Left ventricle myocardium inferior (tissue), 1 donor: ENCODE measurements at regions not wholly inside any gene's neighbourhood (a gene's known extent, or its start where the extent isn't known, plus 50 kb on each side); places are given as distances from the start of the nearest gene placed in this dataset.

ENCODE experiments used
- DNase-seq: peaks from one replicate; pipeline ENCODE4 v3.0.0-alpha.2; 2020
- H3K27ac ChIP-seq: fragments of 200-600 bp; replicated peaks from 2 replicates; pipeline ENCODE4 v1.8.0; 2021
- H3K27me3 ChIP-seq: fragments of 200-600 bp; 2 replicates; pipeline ENCODE4 v1.8.0; 2021; ENCODE audit warnings: low read depth
- H3K36me3 ChIP-seq: fragments of 200-600 bp; 2 replicates; pipeline ENCODE4 v1.8.0; 2021
- H3K4me1 ChIP-seq: fragments of 200-600 bp; 2 replicates; pipeline ENCODE4 v1.8.0; 2021
- H3K4me3 ChIP-seq: fragments of 200-600 bp; 2 replicates; pipeline ENCODE4 v1.8.0; 2021; ENCODE audit warnings: mild to moderate bottlenecking, moderate library complexity
- H3K9me3 ChIP-seq: fragments of 200-600 bp; replicated peaks from 2 replicates; pipeline ENCODE4 v1.8.0; 2021
- intact Hi-C: fragments of 100-400 bp; cut with micrococcal nuclease; formaldehyde crosslinking; loops from one replicate; pipeline ENCODE4 v1.11.0; 2022
- TF ChIP-seq, protein P1 (sequence below): fragments of 200-600 bp; IDR thresholded peaks from 2 replicates; pipeline ENCODE4 v1.8.0; 2021; ENCODE audit warnings: antibody characterized with exemption, mild to moderate bottlenecking, borderline replicate concordance
- donor health status: DM: no; HTN: yes; CAD: no; lungs with severe emphysema.

DNA sequence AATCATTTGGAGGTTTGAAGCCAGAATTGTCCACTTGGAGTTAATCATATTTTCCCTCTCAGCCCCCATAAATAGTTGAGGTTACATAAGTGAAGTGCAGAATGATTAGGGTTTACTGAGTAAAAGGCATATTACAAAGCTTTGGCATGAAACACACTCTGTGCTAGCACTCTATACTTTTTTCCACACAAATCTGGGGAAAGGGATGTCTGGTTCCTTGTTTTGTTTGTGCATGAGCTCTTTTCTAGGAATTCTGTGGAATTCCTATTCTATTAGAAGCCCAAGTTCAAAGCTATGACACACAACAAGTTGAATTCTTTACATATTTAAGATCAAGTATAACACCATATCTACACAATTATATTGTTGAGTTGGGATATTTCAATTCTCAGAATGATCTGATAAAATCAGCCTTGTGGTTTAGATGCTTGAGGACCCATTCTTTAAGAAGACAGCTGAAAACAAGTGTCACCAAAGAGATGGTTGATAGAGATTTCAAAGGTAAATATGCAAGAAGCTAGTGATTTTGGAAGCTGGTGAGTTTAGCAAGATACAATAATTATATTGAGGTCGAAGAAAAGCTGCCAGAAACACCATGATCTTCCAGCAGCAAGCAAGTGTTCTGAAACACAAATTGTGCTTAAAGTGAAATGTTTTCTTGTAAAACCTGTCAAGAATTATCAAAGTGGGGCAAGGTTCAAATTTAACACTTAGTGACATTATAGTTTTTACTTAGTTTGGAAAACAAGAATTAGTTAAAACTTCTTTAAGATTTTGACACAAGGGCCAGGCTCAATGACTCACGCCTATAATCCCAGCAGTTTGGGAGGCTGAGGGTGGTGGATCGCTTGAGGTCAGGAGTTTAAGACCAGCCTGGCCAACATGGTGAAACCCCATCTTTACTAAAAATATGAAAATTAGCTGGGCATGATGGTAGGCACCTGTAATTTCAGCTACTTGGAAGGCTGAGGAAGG is 122.6 kb downstream of the INHBA start:
- H3K9me3 ChIP-seq, result no peaks in the 10 kb centered on the region
- intact Hi-C loops, result no loop called here
- TF ChIP-seq, protein P1, sequence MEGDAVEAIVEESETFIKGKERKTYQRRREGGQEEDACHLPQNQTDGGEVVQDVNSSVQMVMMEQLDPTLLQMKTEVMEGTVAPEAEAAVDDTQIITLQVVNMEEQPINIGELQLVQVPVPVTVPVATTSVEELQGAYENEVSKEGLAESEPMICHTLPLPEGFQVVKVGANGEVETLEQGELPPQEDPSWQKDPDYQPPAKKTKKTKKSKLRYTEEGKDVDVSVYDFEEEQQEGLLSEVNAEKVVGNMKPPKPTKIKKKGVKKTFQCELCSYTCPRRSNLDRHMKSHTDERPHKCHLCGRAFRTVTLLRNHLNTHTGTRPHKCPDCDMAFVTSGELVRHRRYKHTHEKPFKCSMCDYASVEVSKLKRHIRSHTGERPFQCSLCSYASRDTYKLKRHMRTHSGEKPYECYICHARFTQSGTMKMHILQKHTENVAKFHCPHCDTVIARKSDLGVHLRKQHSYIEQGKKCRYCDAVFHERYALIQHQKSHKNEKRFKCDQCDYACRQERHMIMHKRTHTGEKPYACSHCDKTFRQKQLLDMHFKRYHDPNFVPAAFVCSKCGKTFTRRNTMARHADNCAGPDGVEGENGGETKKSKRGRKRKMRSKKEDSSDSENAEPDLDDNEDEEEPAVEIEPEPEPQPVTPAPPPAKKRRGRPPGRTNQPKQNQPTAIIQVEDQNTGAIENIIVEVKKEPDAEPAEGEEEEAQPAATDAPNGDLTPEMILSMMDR, result no peak
- no peaks in the 10 kb centered on the region for H3K27me3 ChIP-seq
- no peak overlapping the region for H3K27ac ChIP-seq
- H3K4me3 ChIP-seq, result no peak overlapping the region
- no peak for DNase-seq
- no peaks in the 10 kb centered on the region for H3K36me3 ChIP-seq
- H3K4me1 ChIP-seq, result no peaks in the 10 kb centered on the region

DNA sequence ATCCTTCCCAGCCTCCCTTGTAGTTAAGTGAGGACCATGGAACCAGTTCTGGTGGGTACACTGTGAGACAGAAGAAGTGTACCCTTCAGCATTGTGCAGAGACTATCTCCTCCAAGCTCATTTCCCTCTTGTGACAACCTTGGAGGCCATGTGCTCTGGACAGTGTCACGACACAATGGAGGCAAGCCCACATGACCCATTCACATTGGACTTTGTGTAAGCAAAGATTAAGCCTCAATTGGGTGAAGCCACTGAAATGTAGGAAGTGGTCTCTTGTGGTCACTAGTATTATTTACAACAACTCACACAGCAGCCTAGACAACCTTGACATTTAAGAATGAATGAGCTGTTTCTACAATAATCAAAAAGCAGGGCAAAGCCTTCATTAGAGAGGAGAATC is 124.2 kb downstream of the INHBA start:
- intact Hi-C loops, result no loop called here
- no peak overlapping the region for H3K4me3 ChIP-seq
- no peak for DNase-seq
- no peaks in the 10 kb centered on the region for H3K27me3 ChIP-seq
- no peaks in the 10 kb centered on the region for H3K9me3 ChIP-seq
- TF ChIP-seq, protein P1, result no peak
- H3K4me1 ChIP-seq, result peaks cover 3% of the 10 kb centered on the region
- no peaks in the 10 kb centered on the region for H3K36me3 ChIP-seq
- no peak overlapping the region for H3K27ac ChIP-seq

DNA sequence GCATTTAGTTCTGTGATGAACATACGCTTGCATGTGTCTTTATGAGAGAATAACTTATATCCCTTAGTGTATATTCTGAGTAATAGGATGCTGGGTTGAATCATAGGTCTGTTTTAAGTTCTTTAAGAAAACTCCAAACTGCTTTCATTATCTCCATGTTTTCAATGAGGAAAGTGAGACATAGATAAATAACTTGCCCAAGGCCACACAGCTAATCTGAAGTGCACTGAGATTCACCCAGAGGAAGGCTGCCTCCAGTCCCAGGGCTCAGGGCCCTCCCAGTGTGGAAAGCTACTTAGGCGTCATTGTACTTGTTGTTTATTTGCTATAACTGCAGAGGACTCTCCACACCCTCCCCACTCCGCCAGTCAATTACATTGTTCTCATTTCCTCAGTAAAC is 126.7 kb downstream of the INHBA start:
- H3K27ac ChIP-seq, result no peak overlapping the region
- H3K27me3 ChIP-seq, result no peaks in the 10 kb centered on the region
- no peak overlapping the region for H3K4me3 ChIP-seq
- H3K36me3 ChIP-seq, result no peaks in the 10 kb centered on the region
- H3K9me3 ChIP-seq, result no peaks in the 10 kb centered on the region
- DNase-seq, result no peak
- peaks cover 8% of the 10 kb centered on the region for H3K4me1 ChIP-seq
- TF ChIP-seq, protein P1, result no peak
- intact Hi-C loops, result no loop called here

DNA sequence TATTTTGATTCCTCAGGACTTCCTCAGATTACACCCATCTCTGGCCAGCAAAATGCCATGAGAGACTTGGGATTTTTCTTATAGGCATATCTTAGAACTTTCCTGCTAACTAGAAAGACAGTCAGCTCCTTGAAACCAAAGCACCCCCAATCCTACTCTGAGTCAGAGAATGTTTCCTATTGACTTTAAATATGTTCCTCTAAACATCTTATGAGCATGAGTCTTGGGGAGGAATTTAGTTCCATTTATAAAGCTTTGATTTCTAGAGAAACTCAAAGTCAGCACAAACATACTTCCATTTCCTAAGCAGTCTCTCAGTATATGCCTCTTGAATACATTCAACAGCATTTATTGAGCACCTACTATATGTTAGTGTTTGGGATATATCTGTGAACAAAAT is 128.5 kb downstream of the INHBA start:
- no peak overlapping the region for H3K4me3 ChIP-seq
- intact Hi-C loops, result no loop called here
- TF ChIP-seq, protein P1, result no peak
- H3K4me1 ChIP-seq, result peaks cover 8% of the 10 kb centered on the region
- H3K27me3 ChIP-seq, result no peaks in the 10 kb centered on the region
- H3K36me3 ChIP-seq, result no peaks in the 10 kb centered on the region
- no peak for DNase-seq
- no peak overlapping the region for H3K27ac ChIP-seq
- H3K9me3 ChIP-seq, result no peaks in the 10 kb centered on the region

DNA sequence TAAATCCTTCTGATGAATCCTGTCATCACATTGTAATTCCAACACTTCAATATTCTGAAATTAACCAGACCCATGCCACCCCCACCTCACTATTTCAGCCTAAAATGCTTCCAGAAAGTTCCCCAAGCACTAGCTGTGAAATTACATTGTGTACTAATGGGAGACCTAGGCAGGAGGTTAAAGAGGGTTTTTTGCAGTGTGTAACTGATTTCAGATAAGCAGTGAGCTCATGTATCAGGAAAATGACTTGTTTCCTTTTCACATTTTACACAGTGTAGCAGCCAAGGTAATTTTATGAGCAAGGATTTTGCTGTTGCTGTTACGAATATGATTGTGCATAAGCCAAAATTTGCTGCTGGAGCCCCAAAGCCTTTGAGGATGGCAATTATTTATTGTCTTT is 129.0 kb downstream of the INHBA start:
- Histone ChIP-seq H3K27ac (no peak overlapping the region), H3K36me3 (no peaks in the 10 kb centered on the region), H3K4me1 (peaks cover 8% of the 10 kb centered on the region), H3K27me3 (no peaks in the 10 kb centered on the region), H3K9me3 (no peaks in the 10 kb centered on the region), H3K4me3 (no peak overlapping the region)
- TF ChIP-seq, protein P1, result no peak
- intact Hi-C loops, result no loop called here
- DNase-seq, result no peak
